ENCODE measurements at regions not wholly inside any gene's neighbourhood (a gene's known extent, or its start where the extent isn't known, plus 50 kb on each side); places are given as distances from the start of the nearest gene placed in this dataset.
"Not testable (repeated sequence)": the region's sequence is repeated elsewhere in the genome, so short reads cannot be mapped to it uniquely, and the experiment has no call there.

DNA sequence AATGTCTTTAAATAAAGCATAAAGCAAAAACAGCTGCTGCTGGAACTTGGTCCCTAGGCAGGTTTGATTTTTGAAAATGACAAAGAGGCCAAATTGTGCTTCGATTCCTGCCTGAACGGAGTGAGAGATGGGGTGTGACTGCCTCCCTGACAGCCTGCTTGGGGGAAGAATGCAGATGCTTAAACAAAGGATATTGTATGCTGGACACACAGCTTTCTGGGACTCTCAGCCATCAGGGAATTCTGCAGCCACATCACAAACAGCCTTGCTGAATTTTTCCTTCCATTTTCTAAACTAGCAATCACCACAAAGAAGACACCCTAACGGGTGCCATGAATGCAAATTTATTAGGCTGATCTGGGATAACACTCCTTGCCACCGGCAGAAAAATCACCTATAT lies 83.9 kb upstream of the CPEB2 start:
- Histone ChIP-seq H3K27ac (no peak overlapping the region), H3K4me1 (peaks cover 0 to 7% (median 3%) of the 10 kb centered on the region in 4 donors)
- intact Hi-C loops (cut with DNase I; ENCODE audit: low total_unique reads) = loop anchor here (5.0 kb wide), 1 partner anchor 81 kb away; no protein-coding TSS in a partner anchor

DNA sequence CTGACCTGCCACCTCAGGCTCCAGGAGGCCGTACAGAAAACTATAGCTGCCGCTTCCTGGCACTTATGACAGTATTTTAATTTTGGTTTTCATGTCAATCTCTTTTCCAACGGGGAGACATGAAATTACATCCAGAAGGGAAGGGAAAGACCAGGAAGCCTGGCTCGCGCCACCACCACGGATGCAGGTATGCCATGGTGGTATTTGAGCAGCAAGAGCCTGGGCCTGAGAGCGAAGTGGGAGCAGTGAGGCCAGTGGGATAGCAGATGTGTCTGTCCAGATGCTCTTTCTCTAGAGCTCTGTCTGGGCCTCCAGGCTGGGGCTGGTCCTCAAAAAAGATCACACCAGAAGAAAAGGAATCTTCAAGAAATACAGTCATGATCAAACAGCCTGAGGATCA lies 82.5 kb upstream of the CPEB2 start:
- TF ChIP-seq, protein P1, sequence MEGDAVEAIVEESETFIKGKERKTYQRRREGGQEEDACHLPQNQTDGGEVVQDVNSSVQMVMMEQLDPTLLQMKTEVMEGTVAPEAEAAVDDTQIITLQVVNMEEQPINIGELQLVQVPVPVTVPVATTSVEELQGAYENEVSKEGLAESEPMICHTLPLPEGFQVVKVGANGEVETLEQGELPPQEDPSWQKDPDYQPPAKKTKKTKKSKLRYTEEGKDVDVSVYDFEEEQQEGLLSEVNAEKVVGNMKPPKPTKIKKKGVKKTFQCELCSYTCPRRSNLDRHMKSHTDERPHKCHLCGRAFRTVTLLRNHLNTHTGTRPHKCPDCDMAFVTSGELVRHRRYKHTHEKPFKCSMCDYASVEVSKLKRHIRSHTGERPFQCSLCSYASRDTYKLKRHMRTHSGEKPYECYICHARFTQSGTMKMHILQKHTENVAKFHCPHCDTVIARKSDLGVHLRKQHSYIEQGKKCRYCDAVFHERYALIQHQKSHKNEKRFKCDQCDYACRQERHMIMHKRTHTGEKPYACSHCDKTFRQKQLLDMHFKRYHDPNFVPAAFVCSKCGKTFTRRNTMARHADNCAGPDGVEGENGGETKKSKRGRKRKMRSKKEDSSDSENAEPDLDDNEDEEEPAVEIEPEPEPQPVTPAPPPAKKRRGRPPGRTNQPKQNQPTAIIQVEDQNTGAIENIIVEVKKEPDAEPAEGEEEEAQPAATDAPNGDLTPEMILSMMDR (IDR thresholded peaks at IDR 0.05) = no peak
- Histone ChIP-seq H3K27me3 (no peaks in the 10 kb centered on the region), H3K27ac (no peak overlapping the region), H3K36me3 (no peaks in the 10 kb centered on the region), H3K9me3 (no peaks in the 10 kb centered on the region), H3K4me1 (peaks cover 0 to 7% (median 3%) of the 10 kb centered on the region in 4 donors), H3K4me3 (no peak overlapping the region)
- DNase-seq = no peak
- intact Hi-C loops (cut with DNase I; ENCODE audit: low total_unique reads) = loop anchor here (5.0 kb wide), 1 partner anchor 82 kb away; no protein-coding TSS in a partner anchor

More for the DNA sequence above, 83.9 kb upstream of the CPEB2 start:
- no peak for DNase-seq
- Histone ChIP-seq H3K9me3 (no peaks in the 10 kb centered on the region), H3K4me3 (no peak overlapping the region), H3K36me3 (no peaks in the 10 kb centered on the region), H3K27me3 (no peaks in the 10 kb centered on the region)
- TF ChIP-seq, protein P1 (IDR thresholded peaks at IDR 0.05) = no peak

DNA sequence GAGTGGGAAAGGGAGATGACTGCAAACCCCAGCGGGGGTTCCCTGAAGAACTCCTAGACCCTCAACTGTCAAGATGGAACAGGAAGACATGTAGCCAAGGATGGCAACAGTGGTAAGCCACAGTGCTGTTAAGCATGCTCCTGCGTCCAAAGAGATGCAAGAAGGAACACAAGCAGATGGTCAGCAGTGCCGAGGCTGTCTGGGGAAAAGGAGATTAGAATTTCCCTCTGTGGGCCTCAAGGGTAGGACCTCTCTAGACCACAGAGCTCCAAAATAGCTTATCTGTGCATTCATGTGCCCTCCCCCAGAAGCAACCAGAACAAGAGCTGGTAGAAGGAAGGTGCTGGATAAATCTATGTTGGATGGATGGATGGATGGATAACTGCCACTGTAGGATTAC lies 82.0 kb upstream of the CPEB2 start:
- intact Hi-C loops (cut with DNase I; ENCODE audit: low total_unique reads) = no loop called here
- Histone ChIP-seq H3K27ac (no peak overlapping the region), H3K4me1 (peaks cover 0 to 7% (median 3%) of the 10 kb centered on the region in 4 donors), H3K9me3 (no peaks in the 10 kb centered on the region), H3K27me3 (no peaks in the 10 kb centered on the region), H3K36me3 (no peaks in the 10 kb centered on the region), H3K4me3 (no peak overlapping the region)
- DNase-seq = no peak
- TF ChIP-seq, protein P1 (IDR thresholded peaks at IDR 0.05) = no peak

DNA sequence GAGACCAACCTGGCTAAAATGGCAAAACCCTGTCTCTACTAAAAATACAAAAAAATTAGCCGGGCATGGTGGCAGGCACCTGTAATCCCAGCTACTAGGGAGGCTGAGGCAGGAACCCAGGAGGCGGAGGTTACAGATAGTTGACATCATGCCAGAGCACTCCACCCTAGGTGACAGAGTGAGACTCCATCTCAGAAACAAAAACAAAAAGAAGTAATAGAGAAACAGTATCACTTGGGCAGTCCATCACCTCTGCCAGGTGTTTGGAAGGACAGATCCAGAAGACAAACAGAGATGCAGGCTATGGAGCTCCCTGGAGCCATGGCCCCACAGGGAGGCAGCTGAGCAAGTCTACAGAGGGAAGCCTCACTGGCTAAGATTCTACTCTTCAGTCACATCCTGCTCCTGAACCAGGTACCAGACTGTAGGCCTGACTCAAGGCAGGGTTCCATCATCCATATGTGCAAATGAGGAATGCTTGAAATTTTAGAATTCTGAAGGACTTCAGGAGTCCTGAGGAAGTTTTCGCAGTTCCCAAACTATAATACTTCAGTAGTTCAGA lies 81.4 kb upstream of the CPEB2 start:
- no peak overlapping the region for H3K27ac ChIP-seq
- no peaks in the 10 kb centered on the region for H3K27me3 ChIP-seq
- DNase-seq = no peak
- TF ChIP-seq, protein P1 (IDR thresholded peaks at IDR 0.05) = no peak
- H3K36me3 ChIP-seq = no peaks in the 10 kb centered on the region
- intact Hi-C loops (cut with DNase I; ENCODE audit: low total_unique reads) = no loop called here
- no peaks in the 10 kb centered on the region for H3K9me3 ChIP-seq
- peaks cover 0 to 7% (median 3%) of the 10 kb centered on the region in 4 donors for H3K4me1 ChIP-seq
- no peak overlapping the region for H3K4me3 ChIP-seq

DNA sequence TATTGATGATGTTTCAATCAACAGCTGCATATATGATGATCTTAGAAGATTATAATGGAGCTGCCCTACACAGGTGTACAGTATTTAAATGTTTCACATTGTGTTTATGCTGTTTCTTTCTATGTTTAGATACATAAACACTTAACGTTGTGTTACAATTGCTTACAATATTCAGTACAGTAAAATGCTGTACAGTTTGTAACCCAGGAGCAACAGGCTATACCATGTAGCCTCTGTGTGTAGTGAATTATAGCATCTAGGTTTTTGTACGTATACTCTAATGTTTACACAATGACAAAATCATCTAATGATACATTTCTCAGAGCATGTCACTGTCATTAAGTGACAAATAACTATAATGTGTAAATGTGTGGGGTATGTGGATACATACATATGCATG lies 80.5 kb upstream of the CPEB2 start:
- intact Hi-C loops (cut with DNase I; ENCODE audit: low total_unique reads); H3K4me1 ChIP-seq; H3K4me3 ChIP-seq; H3K27ac ChIP-seq; H3K27me3 ChIP-seq; DNase-seq; H3K36me3 ChIP-seq; H3K9me3 ChIP-seq: not testable (repeated sequence)

DNA sequence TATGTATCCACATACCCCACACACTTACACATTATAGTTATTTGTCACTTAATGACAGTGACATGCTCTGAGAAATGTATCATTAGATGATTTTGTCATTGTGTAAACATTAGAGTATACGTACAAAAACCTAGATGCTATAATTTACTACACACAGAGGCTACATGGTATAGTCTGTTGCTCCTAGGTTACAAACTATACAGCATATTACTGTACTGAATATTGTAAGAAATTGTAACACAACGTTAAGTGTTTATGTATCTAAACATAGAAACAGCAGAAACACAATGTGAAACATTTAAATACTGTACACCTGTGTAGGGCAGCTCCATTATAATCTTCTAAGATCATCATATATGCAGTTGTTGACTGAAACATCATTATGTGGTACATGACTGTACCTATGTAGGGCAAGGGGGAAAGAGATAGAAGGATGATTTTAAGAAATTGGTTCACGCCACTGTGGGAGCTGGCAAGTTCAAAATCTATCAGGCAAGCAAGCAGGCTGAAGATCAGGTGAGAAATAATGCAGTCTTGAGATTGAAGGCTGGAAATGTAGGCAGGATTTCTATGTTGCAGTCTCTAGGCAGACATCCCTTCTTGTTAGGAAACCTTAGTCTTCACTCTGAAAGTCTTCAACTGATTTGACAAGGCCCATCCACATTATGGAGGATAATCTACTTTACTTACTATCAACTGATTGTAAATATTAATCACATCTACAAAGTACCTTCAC lies 78.0 kb upstream of the CPEB2 start:
- DNase-seq = no peak
- TF ChIP-seq, protein P1 (IDR thresholded peaks at IDR 0.05) = no peak
- Histone ChIP-seq H3K4me1 (no peaks in the 10 kb centered on the region), H3K27me3 (no peaks in the 10 kb centered on the region), H3K4me3 (no peak overlapping the region), H3K36me3 (no peaks in the 10 kb centered on the region), H3K9me3 (no peaks in the 10 kb centered on the region), H3K27ac (no peak overlapping the region)
- intact Hi-C loops (cut with DNase I; ENCODE audit: low total_unique reads) = no loop called here

All from tibial artery (tissue), 4 donors.